DOHH2 (cell line): ENCODE measurements at regions not wholly inside any gene's neighbourhood (a gene's known extent, or its start where the extent isn't known, plus 50 kb on each side); places are given as distances from the start of the nearest gene placed in this dataset.
"Not testable (repeated sequence)": the region's sequence is repeated elsewhere in the genome, so short reads cannot be mapped to it uniquely, and the experiment has no call there.

Source experiments
- H3F3A ChIP-seq: fragments of 200-600 bp; sonication (generic), shearing (Covaris generic); 2 replicates; pipeline ENCODE4 v1.6.0; 2016; ENCODE audit warnings: antibody characterized with exemption, mild to moderate bottlenecking; ENCODE audit not compliant: control insufficient read depth, insufficient read depth
- H3K27ac ChIP-seq: fragments of 200-600 bp; sonication (generic); 2 replicates; pipeline ENCODE4 v1.5.1; 2014; ENCODE audit warnings: low read depth, mild to moderate bottlenecking, low read length, moderate library complexity
- H3K27me3 ChIP-seq: fragments of 200-600 bp; sonication (generic); 2 replicates; pipeline ENCODE4 v1.6.1; 2014; ENCODE audit warnings: mild to moderate bottlenecking, low read length, mixed read lengths; ENCODE audit not compliant: control insufficient read depth
- H3K36me3 ChIP-seq: fragments of 200-600 bp; sonication (generic); 2 replicates; pipeline ENCODE4 v1.6.1; 2014; ENCODE audit warnings: mild to moderate bottlenecking, low read length, moderate library complexity, mixed read lengths; ENCODE audit not compliant: control insufficient read depth
- H3K4me1 ChIP-seq: fragments of 200-600 bp; sonication (generic); 2 replicates; pipeline ENCODE4 v1.6.1; 2014; ENCODE audit warnings: mild to moderate bottlenecking, low read length, mixed read lengths; ENCODE audit not compliant: control insufficient read depth
- H3K4me2 ChIP-seq: fragments of 200-600 bp; sonication (generic); 2 replicates; pipeline ENCODE4 v1.6.0; 2014; ENCODE audit warnings: mild to moderate bottlenecking, low read length, moderate library complexity
- H3K4me3 ChIP-seq: fragments of 200-600 bp; sonication (generic); 2 replicates; pipeline ENCODE4 v1.5.1; 2014; ENCODE audit warnings: mild to moderate bottlenecking, low read length, mixed read lengths
- H3K79me2 ChIP-seq: fragments of 200-600 bp; sonication (generic); 2 replicates; pipeline ENCODE4 v1.6.1; 2014; ENCODE audit warnings: mild to moderate bottlenecking, low read length, mixed read lengths; ENCODE audit not compliant: control insufficient read depth
- H3K9me2 ChIP-seq: fragments of 200-600 bp; sonication (generic); replicated peaks from 2 replicates; pipeline ENCODE4 v1.6.1; 2014; ENCODE audit warnings: mild to moderate bottlenecking, low read length, mixed read lengths; ENCODE audit not compliant: control insufficient read depth
- H3K9me3 ChIP-seq: fragments of 200-600 bp; sonication (generic); 2 replicates; pipeline ENCODE4 v1.6.1; 2014; ENCODE audit warnings: antibody characterized with exemption, low read length, mixed read lengths; ENCODE audit not compliant: control insufficient read depth, insufficient read depth
- H4K20me1 ChIP-seq: fragments of 200-600 bp; sonication (generic); 2 replicates; pipeline ENCODE4 v1.6.0; 2014; ENCODE audit warnings: low read depth, mild to moderate bottlenecking, antibody characterized with exemption, low read length, moderate library complexity; ENCODE audit not compliant: control insufficient read depth, insufficient read depth
- EZH2phosphoT487 ChIP-seq: fragments of 200-600 bp; sonication (generic); IDR thresholded peaks from 2 replicates; pipeline ENCODE4 v1.6.1; 2017; ENCODE audit warnings: borderline replicate concordance, mild to moderate bottlenecking, antibody characterized with exemption, low read length, moderate library complexity, mixed read lengths
- TF ChIP-seq, protein P1 (sequence below): fragments of 200-600 bp; sonication (generic); IDR thresholded peaks from one replicate; pipeline ENCODE4 v1.5.1; 2014; ENCODE audit warnings: antibody characterized with exemption, mild to moderate bottlenecking, low read depth, low read length; ENCODE audit not compliant: poor library complexity, severe bottlenecking

GRCh38 chr14:57060276-57060955, 208.3 kb downstream of the EXOC5 start:
- Histone ChIP-seq H3K9me3 (no peaks in the 10 kb centered on the region), H3K27ac (no peak overlapping the region), H3K79me2 (no peaks in the 10 kb centered on the region), H3K27me3 (no peaks in the 10 kb centered on the region), H3K4me1 (no peaks in the 10 kb centered on the region), H3K4me3 (no peak overlapping the region), H3K36me3 (no peaks in the 10 kb centered on the region), H4K20me1 (no peaks in the 10 kb centered on the region), H3F3A (no peaks in the 10 kb centered on the region), H3K9me2 (no peaks in the 10 kb centered on the region), H3K4me2 (no peak overlapping the region)
- TF ChIP-seq EZH2phosphoT487, result no peak
- TF ChIP-seq, protein P1, sequence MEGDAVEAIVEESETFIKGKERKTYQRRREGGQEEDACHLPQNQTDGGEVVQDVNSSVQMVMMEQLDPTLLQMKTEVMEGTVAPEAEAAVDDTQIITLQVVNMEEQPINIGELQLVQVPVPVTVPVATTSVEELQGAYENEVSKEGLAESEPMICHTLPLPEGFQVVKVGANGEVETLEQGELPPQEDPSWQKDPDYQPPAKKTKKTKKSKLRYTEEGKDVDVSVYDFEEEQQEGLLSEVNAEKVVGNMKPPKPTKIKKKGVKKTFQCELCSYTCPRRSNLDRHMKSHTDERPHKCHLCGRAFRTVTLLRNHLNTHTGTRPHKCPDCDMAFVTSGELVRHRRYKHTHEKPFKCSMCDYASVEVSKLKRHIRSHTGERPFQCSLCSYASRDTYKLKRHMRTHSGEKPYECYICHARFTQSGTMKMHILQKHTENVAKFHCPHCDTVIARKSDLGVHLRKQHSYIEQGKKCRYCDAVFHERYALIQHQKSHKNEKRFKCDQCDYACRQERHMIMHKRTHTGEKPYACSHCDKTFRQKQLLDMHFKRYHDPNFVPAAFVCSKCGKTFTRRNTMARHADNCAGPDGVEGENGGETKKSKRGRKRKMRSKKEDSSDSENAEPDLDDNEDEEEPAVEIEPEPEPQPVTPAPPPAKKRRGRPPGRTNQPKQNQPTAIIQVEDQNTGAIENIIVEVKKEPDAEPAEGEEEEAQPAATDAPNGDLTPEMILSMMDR, result no peak

DNA sequence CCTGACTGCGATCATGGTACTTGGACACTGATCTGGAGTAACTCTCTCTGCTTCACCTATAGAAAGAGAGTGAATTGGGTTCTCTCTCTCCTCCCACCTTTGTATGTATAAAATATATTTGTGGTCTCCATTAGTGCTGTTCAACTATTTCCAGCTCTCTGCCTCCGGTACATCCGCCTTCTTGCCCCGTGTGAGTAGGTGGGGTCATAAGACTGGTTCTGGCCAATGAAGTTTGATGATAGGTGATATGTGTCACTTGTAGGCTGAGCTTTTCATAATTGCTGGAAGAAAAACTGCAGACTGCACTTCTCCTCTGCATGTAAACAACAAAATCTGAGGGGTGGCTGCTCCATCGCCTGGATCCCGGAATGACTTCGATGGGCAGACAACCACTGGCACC, 210.4 kb downstream of the EXOC5 start:
- Histone ChIP-seq H3K4me3 (no peak overlapping the region), H3F3A (no peaks in the 10 kb centered on the region), H3K9me2 (no peaks in the 10 kb centered on the region), H3K4me2 (no peak overlapping the region), H3K79me2 (no peaks in the 10 kb centered on the region), H3K27ac (no peak overlapping the region), H3K4me1 (no peaks in the 10 kb centered on the region), H3K36me3 (no peaks in the 10 kb centered on the region), H4K20me1 (no peaks in the 10 kb centered on the region), H3K9me3 (no peaks in the 10 kb centered on the region), H3K27me3 (no peaks in the 10 kb centered on the region)
- no peak for TF ChIP-seq EZH2phosphoT487
- TF ChIP-seq, protein P1, result no peak

DNA sequence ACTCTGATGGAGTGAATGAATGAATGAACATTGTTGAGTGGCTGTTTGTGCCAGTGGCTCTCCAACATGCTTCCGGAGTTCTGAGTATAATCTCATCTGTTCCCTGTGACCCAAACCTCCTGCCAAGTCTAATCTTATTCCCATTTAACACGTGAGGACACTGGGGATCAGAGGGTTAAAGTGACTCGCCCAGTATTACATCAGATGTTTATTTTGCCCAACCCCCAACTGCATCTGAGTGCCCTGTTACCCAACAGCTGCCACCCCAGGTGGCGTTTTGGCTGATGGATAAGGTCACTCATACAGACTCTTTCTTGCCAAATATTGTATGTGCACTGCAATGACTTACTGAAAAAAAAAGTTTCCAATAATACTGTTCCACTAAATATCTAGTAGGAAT, 210.9 kb downstream of the EXOC5 start:
- no peaks in the 10 kb centered on the region for H3K36me3 ChIP-seq
- no peaks in the 10 kb centered on the region for H3K4me1 ChIP-seq
- no peak overlapping the region for H3K4me2 ChIP-seq
- no peaks in the 10 kb centered on the region for H4K20me1 ChIP-seq
- no peaks in the 10 kb centered on the region for H3K27me3 ChIP-seq
- H3K27ac ChIP-seq, result no peak overlapping the region
- no peaks in the 10 kb centered on the region for H3K9me2 ChIP-seq
- H3K79me2 ChIP-seq, result no peaks in the 10 kb centered on the region
- no peak for TF ChIP-seq EZH2phosphoT487
- TF ChIP-seq, protein P1, result no peak
- H3F3A ChIP-seq, result no peaks in the 10 kb centered on the region
- H3K4me3 ChIP-seq, result no peak overlapping the region
- no peaks in the 10 kb centered on the region for H3K9me3 ChIP-seq

DNA sequence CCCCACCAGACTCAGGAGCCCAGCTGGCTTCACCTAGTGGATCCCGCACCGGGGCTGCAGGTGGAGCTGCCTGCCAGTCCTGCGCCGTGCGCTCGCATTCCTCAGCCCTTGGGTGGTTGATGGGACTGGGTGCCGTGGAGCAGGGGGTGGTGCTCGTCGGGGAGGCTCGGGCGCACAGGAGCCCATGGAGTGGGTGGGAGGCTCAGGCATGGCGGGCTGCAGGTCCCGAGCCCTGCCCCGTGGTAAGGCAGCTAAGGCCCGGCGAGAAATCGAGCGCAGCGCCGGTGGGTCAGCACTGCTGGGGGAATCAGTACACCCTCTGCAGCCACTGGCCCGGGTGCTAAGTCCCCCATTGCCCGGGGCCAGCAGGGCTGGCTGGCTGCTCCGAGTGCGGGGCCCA, 212.2 kb downstream of the EXOC5 start:
- not testable (repeated sequence) for H3K4me2 ChIP-seq, H3K27me3 ChIP-seq, H3K9me2 ChIP-seq, H3K27ac ChIP-seq, H4K20me1 ChIP-seq, H3K4me1 ChIP-seq, H3K4me3 ChIP-seq, H3F3A ChIP-seq, H3K79me2 ChIP-seq, H3K9me3 ChIP-seq, H3K36me3 ChIP-seq
